IMR-90 (cell line): ENCODE measurements at regions not wholly inside any gene's neighbourhood (a gene's known extent, or its start where the extent isn't known, plus 50 kb on each side); places are given as distances from the start of the nearest gene placed in this dataset.

Experiments used
- ATAC-seq: fragments of 200-7000 bp; cut with Tn5 transposase; 2 replicates; pipeline ENCODE4 v1.9.1; 2020; ENCODE audit warnings: low read depth, mild to moderate bottlenecking, moderate library complexity
- BruUV-seq: library from RNA; stranded (reverse); fragments of 400-500 nt; replicated peaks from 2 replicates; lab custom pipeline; 2021; lab: Mats Ljungman, UMichigan
- CTCF ChIA-PET: fragments of 300-600 bp; formaldehyde crosslinking; extraction: SDS; loops from one replicate; lab custom pipeline; 2021; ENCODE audit warnings: antibody characterized with exemption; lab: Yijun Ruan, JAX
- POLR2A ChIA-PET: fragments of 300-600 bp; sonication (Branson Sonifier 250); formaldehyde crosslinking; loops from one replicate; lab custom pipeline; 2022; ENCODE audit warnings: antibody characterized with exemption; ENCODE audit not compliant: unreplicated experiment; lab: Charles Lee
- DNase-seq: peaks from one replicate; pipeline ENCODE4 v3.0.0; 2013
- H2AFZ ChIP-seq: replicated peaks from 2 replicates; pipeline ENCODE3; 2013; ENCODE audit warnings: low read length, mild to moderate bottlenecking; ENCODE audit not compliant: poor library complexity
- H2AK5ac ChIP-seq: 2 replicates; pipeline ENCODE4 v1.6.1; 2013; ENCODE audit warnings: low read depth, low read length, inconsistent platforms
- H2AK9ac ChIP-seq: replicated peaks from 2 replicates; pipeline ENCODE3; 2013; ENCODE audit warnings: mild to moderate bottlenecking, low read depth, low read length, moderate library complexity; ENCODE audit not compliant: poor library complexity
- H2BK120ac ChIP-seq: 2 replicates; pipeline ENCODE4 v1.6.1; 2013; ENCODE audit warnings: low read depth, low read length, inconsistent platforms
- H2BK15ac ChIP-seq: 3 replicates; pipeline ENCODE4 v1.6.1; 2013; ENCODE audit warnings: low read depth, low read length, inconsistent platforms
- H2BK20ac ChIP-seq: 2 replicates; pipeline ENCODE4 v1.6.1; 2013; ENCODE audit warnings: low read depth, mild to moderate bottlenecking, inconsistent platforms, low read length, moderate library complexity
- H2BK5ac ChIP-seq: 2 replicates; pipeline ENCODE4 v1.6.1; 2013; ENCODE audit warnings: mild to moderate bottlenecking, low read depth, low read length, inconsistent platforms; ENCODE audit not compliant: poor library complexity, severe bottlenecking
- H3K14ac ChIP-seq: replicated peaks from 2 replicates; pipeline ENCODE4 v1.6.1; 2013; ENCODE audit warnings: low read depth, low read length, inconsistent platforms
- H3K18ac ChIP-seq: 2 replicates; pipeline ENCODE4 v1.6.1; 2013; ENCODE audit warnings: low read depth, low read length, control low read depth
- H3K23ac ChIP-seq: 2 replicates; pipeline ENCODE4 v1.6.1; 2013; ENCODE audit warnings: low read depth, low read length, inconsistent platforms
- H3K27ac ChIP-seq: 2 replicates; pipeline ENCODE4 v1.5.1; 2013; ENCODE audit warnings: mild to moderate bottlenecking, control low read depth, low read length; ENCODE audit not compliant: insufficient read depth
- H3K27me3 ChIP-seq: 2 replicates; pipeline ENCODE4 v1.6.1; 2013; ENCODE audit warnings: low read length; ENCODE audit not compliant: control insufficient read depth, insufficient read depth
- H3K36me3 ChIP-seq: 2 replicates; pipeline ENCODE4 v1.6.1; 2013; ENCODE audit warnings: low read length, mixed read lengths; ENCODE audit not compliant: control insufficient read depth, insufficient read depth
- H3K4ac ChIP-seq: 2 replicates; pipeline ENCODE4 v1.6.1; 2013; ENCODE audit warnings: low read depth, low read length, inconsistent platforms
- H3K4me1 ChIP-seq: 2 replicates; pipeline ENCODE4 v1.6.1; 2013; ENCODE audit warnings: low read length, mixed read lengths; ENCODE audit not compliant: control insufficient read depth, insufficient read depth
- H3K4me2 ChIP-seq: 2 replicates; pipeline ENCODE4 v1.6.1; 2013; ENCODE audit warnings: low read depth, mild to moderate bottlenecking, control low read depth, low read length, moderate library complexity
- H3K4me3 ChIP-seq: 2 replicates; pipeline ENCODE4 v1.5.1; 2013; ENCODE audit warnings: low read depth, mild to moderate bottlenecking, control low read depth, low read length, moderate library complexity; ENCODE audit not compliant: insufficient read depth
- H3K56ac ChIP-seq: 2 replicates; pipeline ENCODE4 v1.6.1; 2013; ENCODE audit warnings: low read length, inconsistent platforms; ENCODE audit not compliant: insufficient read depth; ENCODE audit errors: extremely low read depth
- H3K79me1 ChIP-seq, 2 experiments: 2 replicates each; pipeline ENCODE4 v1.6.1; 2013; ENCODE audit warnings: low read length in 2 of 2, inconsistent platforms in 1 of 2, low read depth in 1 of 2
- H3K9ac ChIP-seq: 2 replicates; pipeline ENCODE4 v1.6.1; 2013; ENCODE audit warnings: low read depth, low read length, control low read depth
- H3K9me1 ChIP-seq: 2 replicates; pipeline ENCODE4 v1.6.1; 2013; ENCODE audit warnings: low read length, inconsistent platforms; ENCODE audit not compliant: insufficient read depth
- H3K9me3 ChIP-seq: 2 replicates; pipeline ENCODE4 v1.6.1; 2013; ENCODE audit warnings: low read length; ENCODE audit not compliant: control insufficient read depth, insufficient read depth
- H4K20me1 ChIP-seq: 2 replicates; pipeline ENCODE4 v1.6.1; 2013; ENCODE audit warnings: low read length, inconsistent platforms; ENCODE audit not compliant: insufficient read depth
- H4K5ac ChIP-seq: 2 replicates; pipeline ENCODE4 v1.6.1; 2013; ENCODE audit warnings: mild to moderate bottlenecking, low read depth, low read length, control low read depth
- H4K8ac ChIP-seq, 2 experiments: 2 replicates each; pipeline ENCODE4 v1.6.1; 2013; ENCODE audit warnings: low read depth in 2 of 2, low read length in 2 of 2, control low read depth in 1 of 2, inconsistent platforms in 1 of 2
- H4K91ac ChIP-seq: 2 replicates; pipeline ENCODE4 v1.6.1; 2013; ENCODE audit warnings: low read depth, low read length, inconsistent platforms; ENCODE audit not compliant: insufficient read depth
- BHLHE40 ChIP-seq: fragments of 150-350 bp; IDR thresholded peaks from 2 replicates; pipeline ENCODE4 v1.6.1; 2016; ENCODE audit warnings: mild to moderate bottlenecking, low read depth, low read length
- CTCF ChIP-seq: conservative IDR thresholded peaks from 2 replicates; pipeline ENCODE4 v1.5.1; 2012; ENCODE audit warnings: mild to moderate bottlenecking, low read depth, low read length, improper control_type of control experiment
- FOS ChIP-seq: fragments of 150-350 bp; IDR thresholded peaks from 2 replicates; pipeline ENCODE4 v1.6.1; 2016; ENCODE audit warnings: low read depth, low read length
- MAFK ChIP-seq: IDR thresholded peaks from 2 replicates; pipeline ENCODE4 v1.6.1; 2012; ENCODE audit warnings: low read depth, low read length, improper control_type of control experiment
- MAZ ChIP-seq: IDR thresholded peaks from 2 replicates; pipeline ENCODE4 v1.6.1; 2012; ENCODE audit warnings: low read depth, mild to moderate bottlenecking, low read length, improper control_type of control experiment, moderate library complexity, borderline replicate concordance
- NFE2L2 ChIP-seq: fragments of 150-350 bp; IDR thresholded peaks from 2 replicates; pipeline ENCODE4 v1.6.1; 2016; ENCODE audit warnings: low read depth, mild to moderate bottlenecking, low read length
- POLR2A ChIP-seq: IDR thresholded peaks from 2 replicates; pipeline ENCODE4 v1.6.1; 2012; ENCODE audit warnings: mild to moderate bottlenecking, low read depth, low read length
- SMC3 ChIP-seq: fragments of 150-350 bp; IDR thresholded peaks from 2 replicates; pipeline ENCODE4 v1.6.1; 2016; ENCODE audit warnings: low read depth, mild to moderate bottlenecking, antibody characterized with exemption, low read length, moderate library complexity
- USF2 ChIP-seq: fragments of 150-350 bp; IDR thresholded peaks from 2 replicates; pipeline ENCODE4 v1.6.1; 2017; ENCODE audit warnings: mild to moderate bottlenecking, antibody characterized with exemption, low read length, low read depth
- WGBS, 2 experiments: methylation state at CpG; one replicate each; pipeline versions ENCODE4 v1.1.5 to v1.1.7; 2013; ENCODE audit warnings: missing lambda C conversion rate in 2 of 2; ENCODE audit not compliant: insufficient read length in 1 of 2; ENCODE audit errors: extremely low coverage in 2 of 2; 5-methylcytosine and 5-hydroxymethylcytosine counted together
- dilution Hi-C: fragments of 300-500 bp; cut with HindIII; formaldehyde crosslinking; loops from one replicate; pipeline ENCODE4 v1.14.3; 2018; ENCODE audit warnings: low sequenced_read_pairs; ENCODE audit not compliant: unreplicated experiment
- in situ Hi-C: fragments of 300-500 bp; cut with MboI; formaldehyde crosslinking; loops from 3 replicates; pipeline ENCODE4 v1.14.3; 2019; ENCODE audit warnings: low sequenced_read_pairs, inconsistent platforms, mixed read lengths
- intact Hi-C: fragments of 100-400 bp; cut with micrococcal nuclease; formaldehyde crosslinking; loops from 2 replicates; pipeline ENCODE4 v1.10.0; 2022

GRCh38 chr3:13966302-13966701, 86.4 kb upstream of the WNT7A start:
- Histone ChIP-seq H2BK120ac (no peak overlapping the region), H3K9me1 (no peaks in the 10 kb centered on the region), H2BK5ac (no peak overlapping the region), H4K5ac (no peak overlapping the region), H3K4me1 (no peaks in the 10 kb centered on the region), H4K8ac (no peak overlapping the region), H3K4me3 (no peak overlapping the region), H3K79me1 (no peaks in the 10 kb centered on the region), H3K9ac (no peak overlapping the region), H3K56ac (no peak overlapping the region), H2AFZ (no peak overlapping the region), H3K27me3 (no peaks in the 10 kb centered on the region), H4K91ac (no peak overlapping the region), H2AK5ac (no peak overlapping the region), H3K4me2 (no peak overlapping the region), H4K20me1 (no peaks in the 10 kb centered on the region), H2AK9ac (no peak overlapping the region), H2BK20ac (no peak overlapping the region), H3K4ac (no peak overlapping the region), H3K27ac (no peak overlapping the region), H3K9me3 (no peaks in the 10 kb centered on the region), H3K23ac (no peak overlapping the region), H2BK15ac (no peak overlapping the region), H3K18ac (no peak overlapping the region), H3K14ac (no peak overlapping the region), H3K36me3 (no peaks in the 10 kb centered on the region)
- no peak for TF ChIP-seq FOS
- TF ChIP-seq SMC3 = no peak
- TF ChIP-seq CTCF = no peak
- TF ChIP-seq MAZ = no peak
- TF ChIP-seq USF2 = no peak
- no peak for TF ChIP-seq BHLHE40
- TF ChIP-seq NFE2L2 = no peak
- no peak for TF ChIP-seq POLR2A
- TF ChIP-seq MAFK = no peak
- CTCF ChIA-PET = no interaction called here
- BruUV-seq = no TSS peak
- in situ Hi-C loops (no loop called here), dilution Hi-C loops (no loop called here), intact Hi-C loops (no loop called here)
- POLR2A ChIA-PET = no interaction called here
- ATAC-seq (no peak), DNase-seq (no peak)
- no CpG with 5 or more reads among the region's 3 CpGs for WGBS, 2 experiments
